Astrocyte (in vitro differentiated cells and primary cell): ENCODE measurements at regions not wholly inside any gene's neighbourhood (a gene's known extent, or its start where the extent isn't known, plus 50 kb on each side); places are given as distances from the start of the nearest gene placed in this dataset.

Experiments
- DNase-seq: peaks from one replicate; pipeline ENCODE4 v3.0.0-alpha.2; 2010; ENCODE audit warnings: low read depth
- FAIRE-seq: peaks from 2 replicates; lab custom pipeline; 2011; peaks lifted over from hg19 to GRCh38; lab: Jason Lieb, UNC
- H2AFZ ChIP-seq: 2 replicates; pipeline ENCODE4 v1.6.0; 2012; ENCODE audit warnings: low read depth, low read length, inconsistent platforms
- H3K27ac ChIP-seq: 2 replicates; pipeline ENCODE4 v1.5.1; 2011; ENCODE audit warnings: low read depth, low read length, inconsistent platforms
- H3K27me3 ChIP-seq: 2 replicates; pipeline ENCODE4 v1.6.0; 2011; ENCODE audit warnings: low read length, inconsistent platforms; ENCODE audit not compliant: insufficient read depth
- H3K36me3 ChIP-seq: 2 replicates; pipeline ENCODE4 v1.5.1; 2011; ENCODE audit warnings: low read length, inconsistent platforms; ENCODE audit not compliant: insufficient read depth
- H3K4me1 ChIP-seq: 2 replicates; pipeline ENCODE4 v1.5.1; 2011; ENCODE audit warnings: low read length, inconsistent platforms; ENCODE audit not compliant: insufficient read depth
- H3K4me2 ChIP-seq: 2 replicates; pipeline ENCODE4 v1.6.0; 2012; ENCODE audit warnings: low read length, inconsistent platforms
- H3K4me3 ChIP-seq: 2 replicates; pipeline ENCODE4 v1.5.1; 2011; ENCODE audit warnings: low read depth, mild to moderate bottlenecking, low read length, inconsistent platforms; ENCODE audit not compliant: insufficient read depth
- H3K79me2 ChIP-seq: 2 replicates; pipeline ENCODE4 v1.6.0; 2012; ENCODE audit warnings: mild to moderate bottlenecking, low read length, inconsistent platforms; ENCODE audit not compliant: insufficient read depth
- H3K9ac ChIP-seq: 2 replicates; pipeline ENCODE4 v1.6.0; 2012; ENCODE audit warnings: mild to moderate bottlenecking, low read length, inconsistent platforms
- H3K9me3 ChIP-seq: 2 replicates; pipeline ENCODE4 v1.5.1; 2012; ENCODE audit warnings: low read depth, mild to moderate bottlenecking, low read length, inconsistent platforms; ENCODE audit not compliant: insufficient read depth
- H4K20me1 ChIP-seq: 2 replicates; pipeline ENCODE4 v1.6.0; 2012; ENCODE audit warnings: low read length, inconsistent platforms; ENCODE audit not compliant: insufficient read depth
- H3K27ac Mint-ChIP-seq: one replicate; pipeline ENCODE4 v1.8.0; 2021; ENCODE audit warnings: mild to moderate bottlenecking, mixed read lengths; ENCODE audit not compliant: unreplicated experiment
- H3K27me3 Mint-ChIP-seq: one replicate; pipeline ENCODE4 v1.8.0; 2021; ENCODE audit warnings: low read depth, mixed read lengths; ENCODE audit not compliant: unreplicated experiment
- H3K36me3 Mint-ChIP-seq: one replicate; pipeline ENCODE4 v1.8.0; 2021; ENCODE audit warnings: low read depth, mixed read lengths; ENCODE audit not compliant: unreplicated experiment
- H3K4me1 Mint-ChIP-seq: one replicate; pipeline ENCODE4 v1.8.0; 2021; ENCODE audit warnings: low read depth, mixed read lengths; ENCODE audit not compliant: unreplicated experiment
- H3K4me3 Mint-ChIP-seq: one replicate; pipeline ENCODE4 v1.8.0; 2021; ENCODE audit warnings: mild to moderate bottlenecking, moderate library complexity, mixed read lengths; ENCODE audit not compliant: unreplicated experiment
- H3K9me3 Mint-ChIP-seq: one replicate; pipeline ENCODE4 v1.8.0; 2021; ENCODE audit warnings: mild to moderate bottlenecking, mixed read lengths; ENCODE audit not compliant: unreplicated experiment
- EZH2 ChIP-seq: IDR thresholded peaks from 2 replicates; pipeline ENCODE4 v1.6.1; 2012; ENCODE audit warnings: mild to moderate bottlenecking, low read length, inconsistent platforms; ENCODE audit not compliant: insufficient read depth
- TF ChIP-seq, protein P1 (sequence below): IDR thresholded peaks from 2 replicates; pipeline ENCODE4 v1.5.1; 2011; ENCODE audit warnings: low read depth, mild to moderate bottlenecking, inconsistent platforms, low read length, moderate library complexity; ENCODE audit not compliant: insufficient read depth

DNA sequence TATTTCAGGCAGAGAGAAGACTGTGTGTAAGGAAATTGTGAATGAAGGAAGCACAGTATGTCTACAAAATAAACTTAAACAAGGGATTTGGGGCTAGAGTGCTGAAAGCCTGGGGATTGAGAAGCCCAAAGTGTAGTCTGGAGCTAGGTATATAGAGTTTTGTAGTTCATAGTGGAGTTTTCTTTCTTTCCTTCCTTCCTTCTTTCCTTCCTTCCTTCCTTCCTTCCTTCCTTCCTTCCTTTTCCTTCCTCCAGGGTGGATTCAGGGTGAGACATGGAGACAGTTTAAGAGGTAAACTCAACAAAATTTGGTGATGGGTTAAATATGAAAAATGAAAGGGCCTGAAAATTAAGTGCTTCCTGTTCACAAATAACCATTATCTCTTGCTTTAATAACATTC lies 757.8 kb upstream of the CXADR start:
- Histone ChIP-seq H3K4me3 (no peak overlapping the region), H3K27me3 (no peaks in the 10 kb centered on the region), H3K4me1 (no peaks in the 10 kb centered on the region), H4K20me1 (no peaks in the 10 kb centered on the region), H3K79me2 (no peaks in the 10 kb centered on the region), H3K4me2 (no peak overlapping the region), H3K36me3 (no peaks in the 10 kb centered on the region), H3K9me3 (no peaks in the 10 kb centered on the region), H3K9ac (no peak overlapping the region), H3K27ac (no peak overlapping the region), H2AFZ (no peak overlapping the region)
- H3K27me3 Mint-ChIP-seq: no peaks in the 10 kb centered on the region
- no peak overlapping the region for H3K27ac Mint-ChIP-seq
- TF ChIP-seq, protein P1, sequence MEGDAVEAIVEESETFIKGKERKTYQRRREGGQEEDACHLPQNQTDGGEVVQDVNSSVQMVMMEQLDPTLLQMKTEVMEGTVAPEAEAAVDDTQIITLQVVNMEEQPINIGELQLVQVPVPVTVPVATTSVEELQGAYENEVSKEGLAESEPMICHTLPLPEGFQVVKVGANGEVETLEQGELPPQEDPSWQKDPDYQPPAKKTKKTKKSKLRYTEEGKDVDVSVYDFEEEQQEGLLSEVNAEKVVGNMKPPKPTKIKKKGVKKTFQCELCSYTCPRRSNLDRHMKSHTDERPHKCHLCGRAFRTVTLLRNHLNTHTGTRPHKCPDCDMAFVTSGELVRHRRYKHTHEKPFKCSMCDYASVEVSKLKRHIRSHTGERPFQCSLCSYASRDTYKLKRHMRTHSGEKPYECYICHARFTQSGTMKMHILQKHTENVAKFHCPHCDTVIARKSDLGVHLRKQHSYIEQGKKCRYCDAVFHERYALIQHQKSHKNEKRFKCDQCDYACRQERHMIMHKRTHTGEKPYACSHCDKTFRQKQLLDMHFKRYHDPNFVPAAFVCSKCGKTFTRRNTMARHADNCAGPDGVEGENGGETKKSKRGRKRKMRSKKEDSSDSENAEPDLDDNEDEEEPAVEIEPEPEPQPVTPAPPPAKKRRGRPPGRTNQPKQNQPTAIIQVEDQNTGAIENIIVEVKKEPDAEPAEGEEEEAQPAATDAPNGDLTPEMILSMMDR: no peak
- no peak for TF ChIP-seq EZH2
- no peaks in the 10 kb centered on the region for H3K9me3 Mint-ChIP-seq
- no peaks in the 10 kb centered on the region for H3K4me1 Mint-ChIP-seq
- FAIRE-seq (no peak), DNase-seq (no peak)
- no peaks in the 10 kb centered on the region for H3K36me3 Mint-ChIP-seq
- H3K4me3 Mint-ChIP-seq: no peak overlapping the region

DNA sequence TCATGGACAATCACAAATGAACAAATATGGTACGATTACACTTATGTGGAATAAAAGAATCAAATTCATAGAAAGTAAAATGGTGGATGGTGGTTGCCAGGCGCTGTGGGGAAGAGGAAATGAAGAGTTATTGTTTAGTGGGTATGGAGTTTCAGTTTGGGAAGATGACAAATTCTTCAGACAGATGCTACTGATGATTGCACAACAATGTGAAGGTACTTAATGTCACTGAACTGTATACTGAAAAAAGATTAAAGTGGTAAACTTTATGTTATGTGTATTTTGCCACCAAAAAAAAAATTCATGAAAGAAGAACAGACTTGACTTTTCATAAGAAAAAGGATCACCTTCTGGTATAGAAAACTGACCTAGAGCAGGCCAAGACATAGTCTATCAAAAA lies 745.6 kb upstream of the CXADR start:
- DNase-seq (no peak), FAIRE-seq (no peak)
- H3K27me3 Mint-ChIP-seq: no peaks in the 10 kb centered on the region
- peaks cover 6% of the 10 kb centered on the region for H3K4me1 Mint-ChIP-seq
- Histone ChIP-seq H3K36me3 (no peaks in the 10 kb centered on the region), H3K4me1 (no peaks in the 10 kb centered on the region), H3K27ac (no peak overlapping the region), H3K9ac (no peak overlapping the region), H3K79me2 (no peaks in the 10 kb centered on the region), H2AFZ (no peak overlapping the region), H3K4me3 (no peak overlapping the region), H3K27me3 (no peaks in the 10 kb centered on the region), H3K4me2 (no peak overlapping the region), H4K20me1 (no peaks in the 10 kb centered on the region), H3K9me3 (no peaks in the 10 kb centered on the region)
- no peak overlapping the region for H3K4me3 Mint-ChIP-seq
- no peaks in the 10 kb centered on the region for H3K36me3 Mint-ChIP-seq
- no peak for TF ChIP-seq EZH2
- TF ChIP-seq, protein P1: no peak
- H3K27ac Mint-ChIP-seq: no peak overlapping the region
- no peaks in the 10 kb centered on the region for H3K9me3 Mint-ChIP-seq

DNA sequence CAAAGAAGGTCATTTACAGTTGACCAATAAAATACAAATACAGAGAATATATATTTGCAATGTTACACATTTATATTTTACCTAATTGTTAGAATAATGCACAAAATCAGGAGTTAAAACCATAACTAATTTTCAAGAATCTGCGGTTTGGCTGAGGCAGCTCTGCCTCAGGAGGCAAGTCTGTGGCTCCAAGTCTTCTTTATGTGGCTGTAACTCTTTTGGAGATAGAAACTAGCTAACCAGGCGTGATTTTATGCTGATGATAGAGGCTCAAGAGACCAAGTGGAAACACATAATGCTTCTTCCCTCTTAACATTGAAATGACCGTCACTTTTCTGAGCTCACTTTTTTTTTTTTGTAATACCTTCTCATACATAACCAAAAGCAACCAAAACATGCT lies 744.7 kb upstream of the CXADR start:
- H3K4me3 Mint-ChIP-seq: no peak overlapping the region
- H3K36me3 Mint-ChIP-seq: no peaks in the 10 kb centered on the region
- no peaks in the 10 kb centered on the region for H3K9me3 ChIP-seq
- H3K27me3 Mint-ChIP-seq: no peaks in the 10 kb centered on the region
- H3K27me3 ChIP-seq: no peaks in the 10 kb centered on the region
- H4K20me1 ChIP-seq: no peaks in the 10 kb centered on the region
- H3K27ac ChIP-seq: no peak overlapping the region
- H2AFZ ChIP-seq: no peak overlapping the region
- H3K4me3 ChIP-seq: no peak overlapping the region
- no peak for FAIRE-seq
- no peak overlapping the region for H3K9ac ChIP-seq
- H3K9me3 Mint-ChIP-seq: no peaks in the 10 kb centered on the region
- no peaks in the 10 kb centered on the region for H3K4me1 ChIP-seq
- no peaks in the 10 kb centered on the region for H3K36me3 ChIP-seq
- H3K4me2 ChIP-seq: no peak overlapping the region
- DNase-seq: no peak
- H3K4me1 Mint-ChIP-seq: peaks cover 12% of the 10 kb centered on the region
- H3K27ac Mint-ChIP-seq: no peak overlapping the region
- TF ChIP-seq EZH2: no peak
- TF ChIP-seq, protein P1: no peak
- no peaks in the 10 kb centered on the region for H3K79me2 ChIP-seq
